HFF-Myc (cell line): ENCODE measurements at regions not wholly inside any gene's neighbourhood (a gene's known extent, or its start where the extent isn't known, plus 50 kb on each side); places are given as distances from the start of the nearest gene placed in this dataset.

ENCODE experiments used
- DNase-seq: peaks from one replicate; pipeline ENCODE4 v3.0.0-alpha.2; 2011; ENCODE audit warnings: low read depth; ENCODE audit errors: extremely low read depth
- H3K4me3 ChIP-seq: replicated peaks from 2 replicates; pipeline ENCODE4 v1.5.1; 2011; ENCODE audit warnings: low read depth, mild to moderate bottlenecking, control low read depth, low read length
- TF ChIP-seq, protein P1 (sequence below): IDR thresholded peaks from 2 replicates; pipeline ENCODE4 v1.5.1; 2012; ENCODE audit warnings: mild to moderate bottlenecking, low read depth, low read length, control low read depth; ENCODE audit errors: missing control alignments

DNA sequence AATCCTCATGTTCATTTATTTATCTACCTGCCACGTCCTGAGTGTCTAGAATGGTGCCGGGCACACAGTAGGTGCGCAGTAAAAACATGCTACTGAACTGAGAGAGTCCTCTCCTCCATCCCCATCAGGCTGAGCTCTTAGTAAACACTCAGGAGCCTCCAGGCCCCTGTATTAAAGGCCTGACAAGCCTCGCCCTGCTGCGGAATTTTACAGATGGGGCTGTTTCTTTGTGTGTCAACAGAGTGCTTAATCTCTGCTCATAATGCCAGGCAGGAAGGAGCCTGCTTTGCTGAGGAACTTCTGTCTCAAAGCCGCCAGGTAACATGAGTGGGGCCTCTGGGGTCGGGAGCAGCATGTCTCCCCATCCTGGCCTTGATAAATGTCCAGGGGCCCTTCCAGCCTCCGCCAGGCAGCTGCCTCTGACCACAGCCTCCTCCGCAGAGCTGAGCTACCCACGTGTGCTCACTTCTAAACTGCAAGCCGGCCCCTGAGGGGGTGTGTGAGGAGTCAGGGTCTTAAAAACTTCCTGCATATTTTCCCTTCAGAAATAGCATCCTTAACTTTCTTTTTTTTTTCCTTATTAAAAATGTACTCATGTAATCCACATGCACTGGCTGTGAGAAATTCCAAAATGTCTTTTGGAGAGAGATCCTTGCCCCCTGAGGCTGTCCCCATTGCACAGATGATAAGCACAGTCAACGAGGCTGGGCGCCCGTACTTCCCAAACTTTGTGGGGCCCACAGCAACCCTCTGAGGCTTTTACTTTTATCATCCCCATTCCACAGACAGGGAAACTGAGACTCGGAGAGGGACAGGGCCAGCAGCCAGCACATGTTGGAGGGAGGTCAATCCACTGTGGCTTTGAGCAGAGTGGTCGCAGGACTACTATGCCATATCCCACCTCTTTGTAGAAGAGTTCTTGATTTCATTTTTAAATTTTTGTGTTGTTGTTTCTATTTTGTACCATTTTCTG, 116.0 kb upstream of the NCOR2 start:
- DNase-seq, result no peak
- no peak overlapping the region for H3K4me3 ChIP-seq
- TF ChIP-seq, protein P1, sequence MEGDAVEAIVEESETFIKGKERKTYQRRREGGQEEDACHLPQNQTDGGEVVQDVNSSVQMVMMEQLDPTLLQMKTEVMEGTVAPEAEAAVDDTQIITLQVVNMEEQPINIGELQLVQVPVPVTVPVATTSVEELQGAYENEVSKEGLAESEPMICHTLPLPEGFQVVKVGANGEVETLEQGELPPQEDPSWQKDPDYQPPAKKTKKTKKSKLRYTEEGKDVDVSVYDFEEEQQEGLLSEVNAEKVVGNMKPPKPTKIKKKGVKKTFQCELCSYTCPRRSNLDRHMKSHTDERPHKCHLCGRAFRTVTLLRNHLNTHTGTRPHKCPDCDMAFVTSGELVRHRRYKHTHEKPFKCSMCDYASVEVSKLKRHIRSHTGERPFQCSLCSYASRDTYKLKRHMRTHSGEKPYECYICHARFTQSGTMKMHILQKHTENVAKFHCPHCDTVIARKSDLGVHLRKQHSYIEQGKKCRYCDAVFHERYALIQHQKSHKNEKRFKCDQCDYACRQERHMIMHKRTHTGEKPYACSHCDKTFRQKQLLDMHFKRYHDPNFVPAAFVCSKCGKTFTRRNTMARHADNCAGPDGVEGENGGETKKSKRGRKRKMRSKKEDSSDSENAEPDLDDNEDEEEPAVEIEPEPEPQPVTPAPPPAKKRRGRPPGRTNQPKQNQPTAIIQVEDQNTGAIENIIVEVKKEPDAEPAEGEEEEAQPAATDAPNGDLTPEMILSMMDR, result no peak

DNA sequence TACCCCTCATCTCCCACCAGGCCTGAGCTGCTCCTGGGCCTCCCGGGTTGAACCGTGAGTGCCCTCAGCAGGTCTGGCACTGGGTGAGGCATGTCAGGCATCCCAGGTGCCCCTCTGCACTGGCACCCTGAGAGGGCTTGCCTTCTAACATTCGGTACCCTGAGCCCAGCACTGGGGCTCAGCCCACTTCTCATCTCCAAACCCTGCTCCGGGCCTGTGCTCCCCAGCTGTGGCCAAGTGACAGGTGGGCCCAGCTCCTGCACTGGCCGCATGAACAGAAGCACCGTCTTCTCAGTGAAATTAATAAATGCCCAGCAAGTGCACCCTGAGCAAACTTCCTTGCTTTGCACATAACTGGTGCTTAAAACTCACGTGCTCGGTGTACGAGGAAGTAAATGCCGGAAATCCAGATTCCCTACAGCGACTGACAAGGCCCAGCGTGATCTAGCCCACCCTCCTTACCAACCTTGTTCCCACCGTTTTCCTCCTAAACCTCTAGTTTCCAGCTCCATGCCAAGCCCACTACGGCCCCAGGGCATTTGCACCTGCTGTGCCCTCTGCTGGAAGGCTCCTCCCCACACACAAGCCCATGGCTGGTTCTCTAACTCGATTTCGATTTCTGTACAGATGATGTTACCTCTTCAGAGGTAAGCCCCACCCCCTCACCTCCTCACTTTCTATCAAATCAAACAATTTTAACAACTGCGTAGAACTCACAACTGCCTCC, 115.2 kb upstream of the NCOR2 start:
- no peak for DNase-seq
- no peak overlapping the region for H3K4me3 ChIP-seq
- TF ChIP-seq, protein P1, result no peak

DNA sequence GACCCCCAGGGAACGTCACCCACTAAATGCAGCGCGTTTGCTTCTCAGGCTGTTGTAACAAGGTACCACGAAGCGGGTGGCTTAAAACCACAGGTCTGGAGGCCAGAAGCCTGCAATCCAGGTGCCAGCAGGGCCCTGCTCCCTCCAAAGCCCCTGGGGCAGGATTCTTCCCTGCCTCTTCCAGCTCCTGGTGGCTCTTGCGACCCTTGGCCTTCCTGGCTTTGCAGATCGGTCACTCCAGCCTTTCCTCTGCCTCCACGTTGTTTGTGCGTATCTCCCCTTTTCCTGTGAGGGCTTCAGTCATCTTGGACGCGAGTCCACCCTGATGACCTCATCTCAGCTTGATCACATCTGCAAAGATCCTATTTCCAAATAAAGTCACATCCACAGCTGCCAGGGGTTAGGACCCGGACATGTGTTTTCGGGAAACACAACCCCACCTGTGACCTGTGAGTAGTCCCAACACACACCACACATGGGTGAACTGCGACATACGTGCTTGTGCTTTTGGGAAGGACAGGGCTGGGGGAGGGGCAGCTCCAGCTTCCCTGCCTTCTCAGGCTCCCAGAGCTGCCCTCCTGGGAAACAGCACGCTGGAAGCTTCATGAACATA, 114.5 kb upstream of the NCOR2 start:
- peak; percentile 80 for DNase-seq
- TF ChIP-seq, protein P1, result no peak
- no peak overlapping the region for H3K4me3 ChIP-seq

DNA sequence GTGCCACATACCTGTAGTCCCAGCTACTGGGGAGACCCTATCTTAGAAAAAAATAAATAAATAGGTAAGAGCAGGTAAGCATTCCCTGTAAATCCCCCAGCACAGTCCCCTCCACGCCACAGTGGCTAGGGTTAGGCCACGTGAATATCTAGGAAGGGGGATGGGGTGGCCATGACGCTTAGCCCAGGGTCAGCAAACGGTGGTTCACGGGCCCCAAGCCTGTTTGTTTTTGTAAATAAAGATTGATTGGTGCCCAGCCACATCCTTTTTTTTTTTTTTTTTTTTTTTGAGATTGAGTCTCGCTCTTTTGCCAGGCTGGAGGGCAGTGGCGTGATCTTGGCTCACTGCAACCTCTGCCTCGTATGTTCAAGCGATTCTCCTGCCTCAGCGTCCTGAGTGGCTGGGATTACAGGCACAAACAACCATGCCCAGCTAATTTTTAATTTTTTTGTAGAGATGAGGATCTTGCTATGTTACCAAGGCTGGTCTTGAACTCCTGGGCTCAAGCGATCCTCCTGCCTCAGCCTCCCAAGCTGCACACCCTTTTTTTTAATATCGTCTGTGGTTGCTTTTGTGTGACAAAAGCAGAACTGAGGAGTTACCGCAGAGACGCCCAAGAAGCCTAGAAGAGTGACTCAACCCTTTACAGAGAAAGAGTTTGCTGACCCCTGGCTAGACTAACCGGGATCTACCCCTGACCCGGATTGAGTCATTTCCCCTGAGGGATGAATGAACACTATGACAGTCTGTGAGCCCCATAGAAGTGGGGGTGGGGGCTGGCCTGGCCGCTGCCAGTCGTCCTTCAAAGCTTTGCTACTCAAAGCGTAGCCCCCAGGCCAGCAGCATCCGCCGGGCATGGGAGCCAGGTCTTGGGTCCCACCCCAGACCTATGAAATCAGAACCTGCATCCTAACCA, 113.7 kb upstream of the NCOR2 start:
- H3K4me3 ChIP-seq, result no peak overlapping the region
- TF ChIP-seq, protein P1, result peak; percentile 33
- peak; percentile 83 for DNase-seq

DNA sequence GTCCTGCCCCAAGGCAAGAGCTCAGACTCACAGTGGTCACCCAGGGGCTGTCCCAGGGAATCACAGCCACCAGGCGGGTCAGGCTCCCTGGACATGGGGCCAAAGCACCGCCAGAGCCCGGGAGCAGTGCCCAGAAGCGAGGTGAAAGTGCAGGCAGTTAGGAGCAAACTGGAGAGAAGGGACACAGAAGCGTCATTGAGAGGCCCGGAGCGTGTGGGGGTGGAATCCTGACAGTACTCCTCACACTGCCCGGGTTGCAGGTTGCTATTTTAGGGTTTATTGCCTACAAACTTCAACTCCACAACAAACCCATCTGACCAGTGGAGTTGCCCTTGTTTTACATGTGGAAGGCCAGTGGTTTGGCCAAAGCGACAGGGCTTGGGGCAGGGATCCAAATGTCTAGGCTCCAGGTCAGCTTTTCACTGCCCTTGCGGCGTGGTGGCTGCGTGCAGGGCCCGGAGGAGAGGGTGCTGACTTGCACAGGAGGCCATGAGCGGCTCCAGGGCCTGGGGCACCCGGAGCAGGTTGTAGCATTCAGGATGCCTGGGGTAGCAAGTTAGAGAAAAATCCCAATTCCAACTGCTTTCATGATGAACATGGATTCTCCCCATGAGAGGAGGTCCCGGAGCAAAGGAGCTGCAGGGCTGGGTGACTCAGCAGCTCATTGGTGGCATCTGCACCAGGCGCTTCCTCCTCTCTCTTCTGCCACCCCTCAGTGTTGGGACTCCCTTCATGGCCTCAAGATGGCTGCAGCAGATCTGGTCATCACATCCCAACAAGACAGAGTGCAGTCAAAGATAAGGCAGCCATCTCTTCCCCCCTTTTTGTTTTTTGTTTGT, 112.3 kb upstream of the NCOR2 start:
- no peak for DNase-seq
- TF ChIP-seq, protein P1, result no peak
- H3K4me3 ChIP-seq, result no peak overlapping the region
